GM12878 (cell line): ENCODE measurements at regions not wholly inside any gene's neighbourhood (a gene's known extent, or its start where the extent isn't known, plus 50 kb on each side); places are given as distances from the start of the nearest gene placed in this dataset.

Experiments used
- ATAC-seq: fragments of 200-7000 bp; cut with Tn5 transposase; 3 replicates; pipeline ENCODE4 v1.9.1; 2020; ENCODE audit warnings: mild to moderate bottlenecking, moderate library complexity
- BruUV-seq: library from RNA; stranded (reverse); fragments of 400-500 nt; replicated peaks from 2 replicates; lab custom pipeline; 2021; lab: Mats Ljungman, UMichigan
- CTCF ChIA-PET: fragments of 300-600 bp; sonication (Branson Sonifier 250); formaldehyde crosslinking; extraction: SDS; loops from one replicate; lab custom pipeline; 2021; ENCODE audit warnings: inconsistent platforms; lab: Yijun Ruan, JAX
- POLR2A ChIA-PET: fragments of 350-600 bp; formaldehyde crosslinking; extraction: SDS; loops from one replicate; lab custom pipeline; 2021; ENCODE audit warnings: inconsistent platforms; lab: Charles Lee
- RAD21 ChIA-PET: fragments of 300-600 bp; sonication (Branson Sonifier 250); formaldehyde crosslinking; loops from one replicate; lab custom pipeline; 2023; ENCODE audit warnings: antibody characterized with exemption; ENCODE audit not compliant: unreplicated experiment; lab: Charles Lee
- SMC1A ChIA-PET: fragments of 300-600 bp; sonication (Branson Sonifier 250); formaldehyde crosslinking; loops from one replicate; lab custom pipeline; 2023; ENCODE audit not compliant: unreplicated experiment, uncharacterized antibody; lab: Charles Lee
- DNase-seq: peaks from one replicate; pipeline ENCODE4 v3.0.0-alpha.2; 2011; ENCODE audit warnings: low read depth, low spot score
- FAIRE-seq: peaks from 3 replicates; lab custom pipeline; 2011; peaks lifted over from hg19 to GRCh38; lab: Jason Lieb, UNC
- H2AFZ ChIP-seq: 2 replicates; pipeline ENCODE4 v1.6.0; 2011; ENCODE audit warnings: low read depth, low read length, control low read depth; ENCODE audit not compliant: control insufficient read depth
- H3K27ac ChIP-seq: 2 replicates; pipeline ENCODE4 v1.5.1; 2011; ENCODE audit warnings: control low read depth; ENCODE audit not compliant: control insufficient read depth, insufficient read depth
- H3K27me3 ChIP-seq, 2 experiments: replicated peaks in 1 of 2; 2 replicates each; pipeline versions ENCODE4 v1.6.0 to v1.6.1; 2011; ENCODE audit warnings: low read length in 1 of 2; ENCODE audit not compliant: control insufficient read depth in 2 of 2, insufficient read depth in 2 of 2
- H3K36me3 ChIP-seq, 2 experiments: 2 replicates each; pipeline ENCODE4 v1.5.1; 2011; ENCODE audit warnings: low read length in 1 of 2; ENCODE audit not compliant: control insufficient read depth in 2 of 2, insufficient read depth in 2 of 2
- H3K4me1 ChIP-seq: 2 replicates; pipeline ENCODE4 v1.6.1; 2011; ENCODE audit warnings: mild to moderate bottlenecking, low read length, moderate library complexity, mixed read lengths; ENCODE audit not compliant: control insufficient read depth, insufficient read depth
- H3K4me2 ChIP-seq: 2 replicates; pipeline ENCODE4 v1.6.0; 2011; ENCODE audit warnings: control low read depth; ENCODE audit not compliant: control insufficient read depth, insufficient read depth
- H3K4me3 ChIP-seq: fragments of 200-600 bp; sonication (generic); 2 replicates; pipeline ENCODE4 v1.5.1; 2016
- H3K79me2 ChIP-seq: 2 replicates; pipeline ENCODE4 v1.6.0; 2011; ENCODE audit warnings: low read length; ENCODE audit not compliant: control insufficient read depth, insufficient read depth
- H3K9ac ChIP-seq: 2 replicates; pipeline ENCODE4 v1.8.0; 2011; ENCODE audit warnings: low read length, control low read depth, mixed read lengths; ENCODE audit not compliant: control insufficient read depth, insufficient read depth
- H3K9me3 ChIP-seq: replicated peaks from 3 replicates; pipeline ENCODE4 v1.5.1; 2011; ENCODE audit warnings: mild to moderate bottlenecking, low read length; ENCODE audit not compliant: control insufficient read depth, insufficient read depth
- H4K20me1 ChIP-seq: 2 replicates; pipeline ENCODE4 v1.6.0; 2011; ENCODE audit not compliant: control insufficient read depth, insufficient read depth
- CTCF ChIP-seq, 3 experiments: IDR thresholded peaks in 2 of 3; conservative IDR thresholded peaks in 1 of 3; 2 replicates each; pipeline ENCODE4 v1.5.1; 2011; ENCODE audit warnings: low read depth in 3 of 3, low read length in 3 of 3, mild to moderate bottlenecking in 3 of 3, control low read depth in 2 of 3, moderate library complexity in 2 of 3, inconsistent platforms in 1 of 3, mixed read lengths in 1 of 3; ENCODE audit not compliant: control insufficient read depth in 2 of 3, insufficient read depth in 1 of 3; ENCODE audit errors: extremely low read depth in 1 of 3
- FOS ChIP-seq: IDR thresholded peaks from 3 replicates; pipeline ENCODE4 v1.6.1; 2011; ENCODE audit warnings: borderline replicate concordance; ENCODE audit not compliant: insufficient read length; ENCODE audit errors: extremely low read depth
- HDGF ChIP-seq: fragments of 450-650 bp; IDR thresholded peaks from 2 replicates; pipeline ENCODE4 v1.6.1; 2016; ENCODE audit warnings: antibody characterized with exemption
- PAX5 ChIP-seq: IDR thresholded peaks from 2 replicates; pipeline ENCODE4 v1.6.1; 2011; ENCODE audit warnings: low read depth, low read length, borderline replicate concordance
- POLR2AphosphoS5 ChIP-seq: IDR thresholded peaks from 2 replicates; pipeline ENCODE4 v1.6.1; 2011; ENCODE audit warnings: mild to moderate bottlenecking, low read length, inconsistent platforms
- SMAD1 ChIP-seq: fragments of 450-650 bp; IDR thresholded peaks from 2 replicates; pipeline ENCODE4 v1.6.1; 2018; ENCODE audit warnings: mild to moderate bottlenecking, low read depth; ENCODE audit not compliant: partially characterized antibody
- USF2 ChIP-seq: IDR thresholded peaks from 2 replicates; pipeline ENCODE4 v1.6.1; 2011; ENCODE audit warnings: low read depth, low read length, improper control_type of control experiment, borderline replicate concordance
- YBX1 ChIP-seq: fragments of 450-650 bp; IDR thresholded peaks from 2 replicates; pipeline ENCODE4 v1.6.1; 2016; ENCODE audit warnings: antibody characterized with exemption
- ZBED1 ChIP-seq: IDR thresholded peaks from 2 replicates; pipeline ENCODE4 v1.6.1; 2016; ENCODE audit warnings: borderline replicate concordance
- WGBS: methylation state at CpG from one replicate; pipeline ENCODE4 v1.1.6; 2016; ENCODE audit warnings: low lambda C conversion rate; ENCODE audit not compliant: insufficient replicate concordance, insufficient coverage; ENCODE audit errors: missing lambda C conversion rate; 5-methylcytosine and 5-hydroxymethylcytosine counted together
- in situ Hi-C: fragments of 300-500 bp; cut with MboI; formaldehyde crosslinking; loops from 9 replicates; pipeline ENCODE4 v1.14.3; 2018; ENCODE audit warnings: mixed read lengths
- intact Hi-C: fragments of 100-400 bp; cut with micrococcal nuclease; formaldehyde crosslinking; loops from one replicate; pipeline ENCODE4 v1.14.2; 2022; ENCODE audit not compliant: unreplicated experiment
- TF ChIP-seq, protein P1 (sequence below): fragments of 450-650 bp; formaldehyde crosslinking; IDR thresholded peaks from 2 replicates; pipeline ENCODE4 v1.4.0; 2022; ENCODE audit warnings: mild to moderate bottlenecking, moderate library complexity
- TF ChIP-seq, protein P2 (sequence below): fragments of 450-650 bp; IDR thresholded peaks from 2 replicates; pipeline ENCODE4 v1.6.1; 2017; ENCODE audit warnings: antibody characterized with exemption, mild to moderate bottlenecking, moderate library complexity

- Histone ChIP-seq H3K9me3 (no peaks in the 10 kb centered on the region), H2AFZ (no peak overlapping the region), H4K20me1 (no peaks in the 10 kb centered on the region)
- POLR2A ChIA-PET: no interaction called here
- in situ Hi-C loops: no loop called here
- FAIRE-seq: no peak
- TF ChIP-seq, protein P1, sequence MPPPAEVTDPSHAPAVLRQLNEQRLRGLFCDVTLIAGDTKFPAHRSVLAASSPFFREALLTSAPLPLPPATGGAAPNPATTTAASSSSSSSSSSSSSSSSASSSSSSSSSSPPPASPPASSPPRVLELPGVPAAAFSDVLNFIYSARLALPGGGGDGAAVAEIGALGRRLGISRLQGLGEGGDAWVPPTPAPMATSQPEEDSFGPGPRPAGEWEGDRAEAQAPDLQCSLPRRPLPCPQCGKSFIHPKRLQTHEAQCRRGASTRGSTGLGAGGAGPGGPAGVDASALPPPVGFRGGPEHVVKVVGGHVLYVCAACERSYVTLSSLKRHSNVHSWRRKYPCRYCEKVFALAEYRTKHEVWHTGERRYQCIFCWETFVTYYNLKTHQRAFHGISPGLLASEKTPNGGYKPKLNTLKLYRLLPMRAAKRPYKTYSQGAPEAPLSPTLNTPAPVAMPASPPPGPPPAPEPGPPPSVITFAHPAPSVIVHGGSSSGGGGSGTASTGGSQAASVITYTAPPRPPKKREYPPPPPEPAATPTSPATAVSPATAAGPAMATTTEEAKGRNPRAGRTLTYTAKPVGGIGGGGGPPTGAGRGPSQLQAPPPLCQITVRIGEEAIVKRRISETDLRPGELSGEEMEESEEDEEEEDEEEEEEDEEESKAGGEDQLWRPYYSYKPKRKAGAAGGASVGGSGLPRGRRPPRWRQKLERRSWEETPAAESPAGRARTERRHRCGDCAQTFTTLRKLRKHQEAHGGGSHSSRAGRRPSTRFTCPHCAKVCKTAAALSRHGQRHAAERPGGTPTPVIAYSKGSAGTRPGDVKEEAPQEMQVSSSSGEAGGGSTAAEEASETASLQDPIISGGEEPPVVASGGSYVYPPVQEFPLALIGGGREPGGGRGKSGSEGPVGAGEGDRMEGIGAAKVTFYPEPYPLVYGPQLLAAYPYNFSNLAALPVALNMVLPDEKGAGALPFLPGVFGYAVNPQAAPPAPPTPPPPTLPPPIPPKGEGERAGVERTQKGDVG: no peak
- TF ChIP-seq, protein P2, sequence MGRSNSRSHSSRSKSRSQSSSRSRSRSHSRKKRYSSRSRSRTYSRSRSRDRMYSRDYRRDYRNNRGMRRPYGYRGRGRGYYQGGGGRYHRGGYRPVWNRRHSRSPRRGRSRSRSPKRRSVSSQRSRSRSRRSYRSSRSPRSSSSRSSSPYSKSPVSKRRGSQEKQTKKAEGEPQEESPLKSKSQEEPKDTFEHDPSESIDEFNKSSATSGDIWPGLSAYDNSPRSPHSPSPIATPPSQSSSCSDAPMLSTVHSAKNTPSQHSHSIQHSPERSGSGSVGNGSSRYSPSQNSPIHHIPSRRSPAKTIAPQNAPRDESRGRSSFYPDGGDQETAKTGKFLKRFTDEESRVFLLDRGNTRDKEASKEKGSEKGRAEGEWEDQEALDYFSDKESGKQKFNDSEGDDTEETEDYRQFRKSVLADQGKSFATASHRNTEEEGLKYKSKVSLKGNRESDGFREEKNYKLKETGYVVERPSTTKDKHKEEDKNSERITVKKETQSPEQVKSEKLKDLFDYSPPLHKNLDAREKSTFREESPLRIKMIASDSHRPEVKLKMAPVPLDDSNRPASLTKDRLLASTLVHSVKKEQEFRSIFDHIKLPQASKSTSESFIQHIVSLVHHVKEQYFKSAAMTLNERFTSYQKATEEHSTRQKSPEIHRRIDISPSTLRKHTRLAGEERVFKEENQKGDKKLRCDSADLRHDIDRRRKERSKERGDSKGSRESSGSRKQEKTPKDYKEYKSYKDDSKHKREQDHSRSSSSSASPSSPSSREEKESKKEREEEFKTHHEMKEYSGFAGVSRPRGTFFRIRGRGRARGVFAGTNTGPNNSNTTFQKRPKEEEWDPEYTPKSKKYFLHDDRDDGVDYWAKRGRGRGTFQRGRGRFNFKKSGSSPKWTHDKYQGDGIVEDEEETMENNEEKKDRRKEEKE: no peak
- TF ChIP-seq FOS (no peak), ZBED1 (no peak), CTCF (IDR thresholded peaks at IDR 0.05 in 2 of 3, conservative IDR thresholded peaks at IDR 0.05 in 1 of 3; ENCODE audit: control insufficient read depth in 2 of 3, extremely low read depth in 1 of 3, insufficient read depth in 1 of 3, low read depth in 3 of 3, low read length in 3 of 3) (no peak), USF2 (no peak), HDGF (no peak), SMAD1 (no peak), POLR2AphosphoS5 (no peak), YBX1 (no peak), PAX5 (no peak)
- TF ChIP-seq, all 136 proteins: peak for 0
- Histone ChIP-seq H3K36me3 (no peaks in the 10 kb centered on the region), H3K79me2 (no peaks in the 10 kb centered on the region), H3K4me3 (no peak overlapping the region), H3K4me1 (no peaks in the 10 kb centered on the region), H3K9ac (no peak overlapping the region), H3K27ac (no peak overlapping the region), H3K4me2 (no peak overlapping the region), H3K27me3 (no peaks in the 10 kb centered on the region)
- DNase-seq (no peak), ATAC-seq (no peak)
- WGBS: 10% methylated on average over 4 of the region's 5 CpGs
- intact Hi-C loops: no loop called here
- ChIA-PET RAD21 (no interaction called here), SMC1A (no interaction called here), CTCF (no interaction called here)
- BruUV-seq: no TSS peak
Observed at GRCh38 chr3:176734146-176734545, 463.1 kb downstream of the TBL1XR1 start.
